HG02884 (cell line): ENCODE measurements at regions not wholly inside any gene's neighbourhood (a gene's known extent, or its start where the extent isn't known, plus 50 kb on each side); places are given as distances from the start of the nearest gene placed in this dataset.

Experiments used
- ATAC-seq: cut with Tn5 transposase; IDR thresholded peaks from one replicate; pipeline ENCODE4 v1.9.1; 2021; ENCODE audit warnings: mild to moderate bottlenecking, moderate library complexity; ENCODE audit not compliant: unreplicated experiment

- ATAC-seq, result peak; percentile 90
Measured at GRCh38 chr5:7000310-7000709, 287.1 kb downstream of the TENT4A start.

GRCh38 chr5:7010591-7010990, 297.4 kb downstream of the TENT4A start:
- no peak for ATAC-seq

DNA sequence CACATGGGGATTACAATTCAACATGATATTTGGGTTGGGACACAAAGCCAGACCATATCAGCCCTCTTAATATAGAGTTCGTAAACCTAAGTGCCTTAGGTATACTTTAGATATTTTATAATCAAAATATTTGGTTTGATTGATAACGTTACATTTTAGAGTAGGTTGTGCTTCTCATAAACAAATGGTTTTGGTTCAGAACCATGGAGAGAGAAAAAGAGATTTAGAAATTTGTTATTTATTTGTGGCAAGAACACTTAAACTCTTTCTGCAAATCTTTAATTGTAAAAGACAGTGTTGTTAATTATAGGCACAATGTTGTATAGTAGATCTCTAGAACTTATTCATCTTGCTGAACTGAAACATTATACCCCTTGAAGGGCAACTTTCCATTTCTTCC, 298.8 kb downstream of the TENT4A start:
- no peak for ATAC-seq

DNA sequence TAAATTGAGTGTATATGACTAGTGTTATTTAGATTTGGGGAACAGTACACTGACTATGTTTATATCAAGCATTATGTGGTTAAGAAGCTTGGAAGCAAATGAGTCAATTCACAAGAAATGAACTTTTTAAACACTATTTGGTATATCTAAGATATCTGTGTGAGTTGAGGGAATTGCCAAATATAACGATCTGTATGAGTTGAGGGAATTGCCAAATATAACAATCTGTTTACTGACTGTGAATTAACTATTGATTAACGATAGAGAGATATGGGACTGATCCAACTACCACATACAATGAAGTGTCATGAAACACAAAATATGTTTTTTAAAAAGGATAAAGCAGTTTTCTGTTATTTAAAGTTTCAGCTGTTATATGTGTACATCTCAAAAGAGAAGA, 301.4 kb downstream of the TENT4A start:
- ATAC-seq, result no peak

DNA sequence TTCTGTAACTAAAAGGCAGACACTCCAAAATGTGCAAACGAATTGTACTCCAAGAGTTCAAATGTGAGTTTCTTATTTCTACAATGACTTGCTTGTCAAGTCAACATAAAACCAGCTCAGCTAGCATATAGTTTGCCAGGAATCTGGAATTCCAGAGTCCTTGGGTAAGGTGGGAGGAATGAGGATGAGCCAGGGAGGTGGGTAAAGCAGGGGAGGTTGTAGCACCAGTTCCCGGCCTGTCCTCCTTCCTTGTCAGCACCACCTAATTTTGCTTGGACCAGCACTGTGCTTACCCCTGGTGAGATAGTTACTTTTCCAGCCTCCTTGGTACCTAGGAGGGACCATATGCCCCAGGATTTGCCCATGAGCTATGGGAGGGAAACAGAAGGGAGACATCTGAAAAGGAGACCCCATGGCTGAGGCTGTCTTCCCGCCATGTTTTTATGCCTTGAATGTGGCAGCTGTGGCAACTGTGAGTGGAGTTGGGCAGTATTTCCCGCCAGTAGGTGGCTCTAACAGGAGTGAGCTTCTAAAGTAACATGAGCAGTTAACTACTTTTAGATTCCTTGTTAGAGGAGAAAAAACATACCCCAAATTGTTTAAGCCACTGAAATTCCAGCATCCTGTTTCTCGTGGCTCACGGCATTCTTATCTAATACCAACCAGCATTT, 302.5 kb downstream of the TENT4A start:
- no peak for ATAC-seq

GRCh38 chr5:7016999-7017747, 303.9 kb downstream of the TENT4A start:
- no peak for ATAC-seq

DNA sequence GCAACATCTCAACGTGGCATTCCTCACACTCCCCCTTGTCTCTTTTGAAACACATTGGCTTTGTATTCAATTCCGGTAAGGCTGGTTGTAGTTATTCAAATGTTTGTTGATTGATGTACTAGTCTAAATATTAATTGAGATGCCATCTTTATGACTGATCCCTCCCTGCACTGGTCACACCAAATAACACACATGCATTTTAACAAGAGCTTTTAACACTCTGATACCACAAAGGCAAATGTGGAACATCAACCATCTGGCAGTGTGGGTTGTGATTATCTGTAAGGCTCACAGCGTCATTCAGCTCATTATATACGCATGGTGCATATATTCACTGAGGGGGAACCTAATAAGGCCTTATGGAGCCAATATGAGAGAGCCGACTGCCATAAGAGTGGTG, 305.0 kb downstream of the TENT4A start:
- ATAC-seq, result no peak

DNA sequence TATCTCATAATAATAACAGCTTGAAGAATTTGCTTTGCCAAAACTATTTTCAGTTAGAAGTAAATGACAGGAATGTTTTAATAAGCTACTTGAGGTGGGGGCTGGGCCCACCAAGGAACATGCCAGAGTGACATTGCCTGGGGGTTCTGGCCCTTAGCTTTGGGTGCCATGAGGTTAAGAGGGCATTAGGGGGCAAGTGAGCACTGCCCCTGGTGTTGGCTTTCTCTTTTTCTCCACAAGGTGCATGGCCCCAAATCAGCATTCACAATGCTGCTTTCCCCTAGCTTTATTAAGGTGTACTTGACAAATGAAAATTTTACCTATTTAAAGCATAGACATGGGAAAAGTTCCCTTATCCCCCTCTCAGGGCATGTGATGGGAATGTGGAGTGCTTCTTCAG, 305.4 kb downstream of the TENT4A start:
- ATAC-seq, result no peak

DNA sequence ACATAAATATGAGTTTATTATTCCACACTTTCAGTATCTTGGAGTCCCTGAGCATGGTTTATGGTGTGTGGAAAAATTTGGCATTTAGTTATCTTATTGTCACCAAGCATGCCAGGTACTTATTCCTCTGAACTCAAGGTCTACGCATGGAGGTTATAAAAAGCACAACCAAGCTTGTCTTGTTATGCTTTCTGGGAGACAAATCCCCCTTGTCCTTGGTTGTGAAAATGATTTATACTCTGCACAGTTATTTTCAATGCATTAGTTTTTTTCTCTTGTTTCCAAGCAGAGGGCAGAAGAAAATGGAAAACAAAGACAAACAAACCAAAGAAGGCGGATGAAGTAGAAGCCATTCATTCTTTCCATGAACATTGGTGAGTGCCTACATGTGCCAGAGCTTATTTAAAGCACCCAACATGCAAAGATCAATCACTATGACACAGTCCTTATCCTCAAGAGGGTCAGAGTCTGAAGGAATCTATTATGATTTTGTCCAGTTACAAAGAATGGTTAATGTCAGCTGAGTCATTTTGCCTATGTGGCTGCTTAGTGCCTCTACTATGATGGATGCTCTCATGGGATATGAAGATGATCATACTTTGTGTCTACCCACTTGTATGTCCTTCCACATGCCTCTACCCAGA, 323.1 kb downstream of the TENT4A start:
- ATAC-seq, result no peak

GRCh38 chr5:7039074-7039473, 325.8 kb downstream of the TENT4A start:
- ATAC-seq, result no peak

GRCh38 chr5:7040111-7040510, 326.9 kb downstream of the TENT4A start:
- ATAC-seq, result no peak

GRCh38 chr5:7043797-7044196, 330.6 kb downstream of the TENT4A start:
- ATAC-seq, result no peak

DNA sequence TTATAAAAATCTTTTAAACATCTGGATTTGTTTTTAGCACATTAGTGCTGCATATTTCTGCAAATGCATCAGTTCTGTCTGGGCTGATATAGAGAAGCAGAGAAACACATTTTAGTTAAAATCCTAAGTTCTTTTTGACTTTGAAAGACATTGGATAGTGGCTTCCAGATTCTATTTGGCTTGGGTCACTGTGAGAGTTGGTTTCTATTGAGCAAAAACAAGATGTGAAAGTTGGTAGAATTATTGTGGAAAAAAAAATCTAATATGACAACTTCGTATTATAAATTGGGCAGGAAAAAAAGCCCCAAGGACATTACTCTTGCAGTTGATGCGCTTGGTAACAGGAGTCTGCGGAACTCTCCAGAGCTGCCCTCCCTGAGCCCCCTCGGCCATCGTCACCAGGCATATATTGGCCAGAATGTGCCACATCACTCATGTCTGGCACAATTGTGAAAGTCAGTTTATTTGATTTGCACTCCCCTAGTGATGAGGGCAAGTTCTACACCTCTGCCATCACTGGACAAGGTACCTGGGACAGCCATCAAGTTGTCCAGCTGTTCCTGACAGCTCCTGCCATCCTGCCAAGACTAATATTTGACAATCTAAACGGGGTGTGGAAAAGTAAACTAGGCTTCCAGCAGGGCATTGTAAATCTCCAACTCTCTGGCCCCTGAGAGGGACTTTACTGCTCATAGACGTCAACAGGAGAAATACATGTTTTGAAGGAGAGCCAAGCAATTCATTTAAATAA, 334.5 kb downstream of the TENT4A start:
- ATAC-seq, result no peak

DNA sequence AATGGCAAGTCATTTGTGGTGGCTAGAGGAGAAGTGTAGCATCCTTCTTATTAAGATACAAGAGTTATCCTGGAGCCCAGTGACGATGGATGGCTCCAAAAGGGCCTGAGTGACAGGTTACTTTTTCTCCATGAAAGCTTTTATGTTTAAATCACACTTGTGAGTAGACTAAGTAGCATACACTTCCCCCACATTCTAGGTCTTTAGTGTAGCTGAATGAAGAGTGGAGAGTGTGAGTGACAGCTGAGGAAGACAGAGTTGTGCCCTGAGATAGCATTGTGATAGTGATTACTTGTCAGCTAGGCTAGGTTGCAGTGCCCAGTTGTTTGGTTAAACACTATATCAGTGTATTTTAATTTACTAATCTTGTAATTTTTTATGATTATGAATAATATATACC, 337.8 kb downstream of the TENT4A start:
- no peak for ATAC-seq

DNA sequence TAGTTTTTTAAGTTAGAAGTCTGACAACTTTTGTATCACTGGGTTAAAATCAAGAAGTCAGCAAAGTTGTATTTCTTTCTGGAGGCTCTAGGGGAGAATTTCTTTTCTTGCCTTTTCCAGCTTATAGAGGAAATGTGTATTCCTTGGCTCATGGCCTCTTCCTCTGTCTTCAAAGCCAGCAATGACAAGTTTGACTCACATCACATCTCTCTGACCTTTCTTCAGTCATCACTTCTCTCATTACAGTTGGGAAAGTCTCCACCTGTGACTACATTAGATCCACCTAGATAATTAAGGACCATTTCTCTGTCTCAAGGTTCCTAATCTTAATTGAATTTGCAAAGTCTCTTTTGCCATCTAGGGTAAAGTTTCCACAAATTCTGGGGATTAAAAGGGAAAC, 339.9 kb downstream of the TENT4A start:
- ATAC-seq, result no peak

DNA sequence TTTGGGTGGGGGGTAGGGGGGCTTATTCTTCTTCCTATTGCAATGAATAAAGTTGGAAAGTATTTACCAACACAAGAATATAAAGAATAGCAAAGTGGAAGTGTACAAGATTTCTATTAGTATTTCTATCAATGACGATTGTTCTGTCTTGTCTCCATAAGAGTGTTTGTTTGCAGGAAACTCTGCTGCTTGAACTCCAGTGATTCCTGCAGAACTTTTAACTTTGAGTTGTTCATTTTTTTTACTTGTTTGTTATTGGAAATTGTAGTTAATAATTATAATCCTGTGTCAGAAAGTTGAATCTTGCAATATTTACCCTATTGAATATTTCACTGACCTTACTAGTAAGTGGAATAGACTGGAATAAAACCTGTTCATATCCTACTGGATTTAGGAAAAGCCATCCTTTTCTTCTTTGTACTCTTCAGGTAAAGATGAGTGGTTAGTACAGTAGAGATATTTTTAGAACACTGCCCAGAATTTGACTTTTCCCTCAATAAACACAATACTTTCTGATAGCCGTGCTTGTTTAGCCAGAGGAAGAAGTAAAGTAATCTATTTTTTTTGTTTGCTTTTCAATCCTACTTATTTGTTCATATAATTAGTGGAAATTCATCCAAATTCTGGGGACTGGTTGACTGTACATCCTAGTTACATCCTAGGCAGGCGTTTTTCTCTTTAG, 340.4 kb downstream of the TENT4A start:
- ATAC-seq, result no peak

- no peak for ATAC-seq
Measured at GRCh38 chr5:7066471-7067235, 329.3 kb upstream of the ADCY2 start.

GRCh38 chr5:7068156-7068555, 327.8 kb upstream of the ADCY2 start:
- no peak for ATAC-seq

DNA sequence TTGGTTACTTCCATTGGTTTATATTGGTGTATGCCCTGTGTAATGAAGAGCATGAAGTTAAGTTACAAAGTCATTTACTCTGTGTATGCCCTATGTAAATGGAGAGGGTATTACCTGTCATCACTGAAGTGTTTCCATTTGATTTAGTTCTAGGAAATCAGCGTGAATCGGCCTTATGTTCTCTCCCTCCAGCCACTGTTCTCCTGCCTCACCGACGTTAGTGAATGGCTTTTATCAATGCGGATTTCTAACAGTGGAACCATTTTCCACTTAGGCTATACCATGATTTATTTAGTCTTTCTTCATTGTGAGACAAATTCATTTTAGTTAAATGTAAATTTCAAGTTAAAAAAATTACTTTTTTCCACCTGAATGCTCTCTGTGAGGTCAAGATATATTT, 327.0 kb upstream of the ADCY2 start:
- no peak for ATAC-seq

GRCh38 chr5:7072188-7072587, 323.8 kb upstream of the ADCY2 start:
- ATAC-seq, result no peak
